ENCODE measurements at regions not wholly inside any gene's neighbourhood (a gene's known extent, or its start where the extent isn't known, plus 50 kb on each side); places are given as distances from the start of the nearest gene placed in this dataset.

DNA sequence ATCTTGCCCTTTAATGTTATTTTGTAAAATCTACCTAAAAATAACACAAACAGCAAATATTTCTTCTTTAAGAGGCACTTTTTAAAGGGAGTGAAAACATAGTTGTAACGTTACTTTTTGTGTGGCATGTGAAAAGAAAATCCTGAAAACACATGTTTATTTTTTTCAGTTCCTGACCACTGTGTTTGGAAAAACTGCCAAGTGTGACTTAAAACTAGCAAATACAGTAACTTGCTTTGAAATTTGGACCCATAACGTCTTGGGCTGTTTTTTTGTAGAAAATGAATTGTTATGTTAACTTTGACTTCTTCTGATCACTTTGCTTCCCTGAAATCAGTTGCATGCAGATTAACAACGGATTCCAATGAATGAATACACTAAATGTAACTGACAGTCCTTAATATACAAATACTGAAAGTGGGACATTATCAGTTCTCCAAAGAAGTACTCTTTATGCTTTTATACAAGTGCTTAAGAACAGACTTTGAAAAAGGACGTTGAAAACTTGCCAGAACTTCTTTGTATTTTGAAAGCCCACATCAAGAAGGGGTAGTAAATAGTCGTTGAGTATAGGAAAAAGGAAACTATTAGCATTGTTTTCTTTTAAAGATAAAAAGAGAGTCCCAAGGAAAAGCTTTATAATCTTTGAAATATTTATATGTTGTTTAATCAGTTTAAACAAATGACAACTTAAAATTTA, 96.1 kb upstream of the ZEB2 start:
- no peak for DNase-seq (ENCODE audit: low spot score)

DNA sequence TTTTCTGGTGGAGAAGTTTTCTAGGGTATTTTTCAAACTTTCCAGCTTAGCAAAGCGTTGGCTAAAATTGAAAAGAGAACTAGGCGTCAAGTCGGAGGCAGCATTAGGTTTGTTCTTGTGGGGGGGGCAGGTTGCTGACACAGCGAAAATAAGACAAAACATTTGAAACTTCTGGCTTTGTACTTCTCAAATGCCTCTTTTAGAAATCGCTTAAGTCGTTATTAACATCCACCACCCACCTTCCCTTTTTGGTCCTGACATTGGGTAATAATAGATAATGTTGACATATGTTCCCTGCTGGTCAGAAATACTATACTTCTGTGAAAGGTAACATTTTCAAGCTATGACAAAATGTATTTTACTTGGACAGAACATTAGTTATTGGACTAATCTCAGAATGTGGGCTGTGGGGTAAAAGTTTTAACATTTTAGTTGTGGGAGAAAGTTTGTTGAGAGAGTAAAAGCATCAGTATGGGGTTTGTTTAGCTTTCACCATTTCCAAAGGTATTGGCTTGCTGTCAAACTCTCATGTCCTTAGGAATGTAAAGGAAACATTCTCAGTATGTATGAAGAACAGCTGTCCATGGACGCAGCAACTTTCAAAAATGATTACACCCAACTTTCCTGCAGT, 88.1 kb upstream of the ZEB2 start:
- DNase-seq (ENCODE audit: low spot score) = no peak

DNA sequence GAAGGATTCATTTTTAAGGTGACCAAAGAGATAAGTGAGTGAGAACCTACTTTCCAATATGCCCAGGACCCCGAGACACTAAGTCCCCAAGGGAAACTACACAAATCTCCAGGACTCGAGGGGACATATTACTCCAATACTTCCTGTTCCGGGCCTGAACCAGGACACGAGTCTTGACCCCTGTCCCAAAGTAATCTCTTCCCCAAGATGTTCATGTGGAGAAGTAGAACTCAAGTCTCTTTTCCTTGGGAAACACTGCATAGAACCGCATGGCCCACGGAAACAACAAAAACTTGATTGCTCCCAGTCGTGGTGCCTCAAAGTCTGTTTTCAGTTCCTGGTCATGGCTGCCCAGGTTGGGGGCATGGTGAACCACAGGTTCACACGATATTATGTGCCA, 87.2 kb upstream of the ZEB2 start:
- DNase-seq (ENCODE audit: low spot score) = no peak

DNA sequence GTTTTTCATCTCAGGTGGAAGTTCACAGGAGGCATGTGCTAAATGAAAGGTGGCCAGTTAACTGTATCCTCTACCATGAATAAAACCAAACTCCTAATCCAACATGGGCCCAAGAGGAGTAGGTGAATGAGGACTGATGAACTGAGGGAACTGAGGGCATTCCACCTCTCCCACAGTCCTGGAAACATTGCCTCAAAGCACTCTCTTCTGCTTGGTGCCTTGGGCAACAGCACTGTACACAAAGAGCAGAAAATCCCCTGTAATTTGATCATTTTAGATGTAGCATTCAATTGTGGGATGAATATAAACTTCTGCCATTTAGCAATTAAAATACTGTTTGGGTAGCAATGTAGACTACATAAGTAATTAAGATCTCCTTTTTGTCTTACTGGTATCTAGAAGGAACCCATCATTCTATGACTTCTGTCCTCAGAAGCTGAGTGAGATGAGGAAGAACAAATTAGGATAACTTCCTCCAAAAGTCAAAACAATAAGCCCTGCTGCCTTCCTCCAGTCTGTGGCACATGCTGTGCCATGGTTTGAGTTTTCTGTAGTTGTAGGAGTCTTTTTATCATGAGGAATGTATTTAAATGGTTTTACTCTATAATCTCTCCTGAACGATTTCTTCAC, 86.7 kb upstream of the ZEB2 start:
- DNase-seq (ENCODE audit: low spot score) = no peak

DNA sequence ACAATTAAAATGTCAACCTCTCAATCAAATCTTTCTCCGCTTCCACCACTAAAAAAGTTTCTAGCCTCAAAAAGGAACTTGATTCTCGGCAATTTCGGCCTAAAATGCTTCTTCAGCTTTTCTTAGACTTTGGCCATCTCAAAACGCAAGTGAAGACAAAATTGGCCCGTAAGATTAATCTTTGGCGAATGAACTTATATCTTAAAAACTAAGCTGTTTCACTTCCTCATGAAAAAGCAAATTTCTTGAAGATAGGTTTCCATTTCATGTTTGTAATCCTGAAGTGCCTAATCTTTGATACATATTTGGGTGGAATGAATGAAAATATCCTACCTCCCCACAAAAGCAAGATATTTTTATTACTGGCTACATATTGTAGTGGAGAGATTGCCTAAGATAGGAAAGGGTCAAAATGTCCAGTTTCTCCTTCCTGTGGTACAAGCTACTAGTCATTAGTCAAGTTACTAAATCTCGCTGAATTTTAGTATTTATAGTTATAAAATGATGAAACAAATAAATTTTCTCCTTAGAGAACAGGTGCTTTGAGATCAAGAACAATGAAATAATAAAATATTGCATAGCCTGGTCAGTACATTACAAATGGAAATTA, 85.4 kb upstream of the ZEB2 start:
- no peak for DNase-seq (ENCODE audit: low spot score)

DNA sequence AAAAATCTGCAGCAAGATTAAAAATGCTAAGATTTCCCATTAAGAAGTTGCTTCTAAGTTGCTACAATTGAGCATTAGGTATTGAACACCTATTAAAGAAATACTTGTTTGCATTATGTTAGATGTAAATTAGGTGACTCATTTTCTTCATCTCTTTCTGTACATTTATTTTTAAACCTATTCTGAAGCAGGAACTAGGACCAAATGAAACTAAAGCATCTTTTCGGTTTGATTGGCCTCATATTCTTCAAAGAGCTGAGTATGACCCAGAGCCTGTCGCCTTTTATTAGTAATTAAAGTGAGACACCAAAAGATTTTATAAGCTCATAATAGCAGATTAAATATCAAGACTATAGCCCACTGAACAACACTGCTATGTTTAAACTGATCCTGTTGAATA, 83.4 kb upstream of the ZEB2 start:
- DNase-seq (ENCODE audit: low spot score) = no peak

DNA sequence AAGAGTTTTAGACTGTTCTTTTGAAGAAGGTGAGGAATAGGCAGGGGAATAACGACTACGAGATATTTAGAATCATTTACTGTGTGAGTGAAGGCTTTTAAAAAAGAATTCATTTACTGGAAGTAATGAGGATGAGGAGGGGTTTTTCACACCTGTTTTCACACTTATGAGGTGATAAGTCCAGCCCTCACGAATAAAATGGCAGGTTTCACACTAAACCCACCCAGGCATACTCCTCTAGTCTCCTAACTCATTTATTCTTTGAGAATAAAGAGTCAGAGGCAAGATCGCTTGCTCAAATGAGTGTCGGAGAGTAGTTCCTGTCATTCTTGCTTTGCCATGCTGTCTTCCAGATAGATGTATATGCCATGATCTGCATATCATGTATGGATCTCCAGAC, 79.0 kb upstream of the ZEB2 start:
- DNase-seq (ENCODE audit: low spot score) = no peak

- DNase-seq (ENCODE audit: low spot score) = no peak
These were observed 78.1 kb upstream of the ZEB2 start for GRCh38 chr2:144597894-144598593.

GRCh38 chr2:144597388-144597787, 77.5 kb upstream of the ZEB2 start:
- no peak for DNase-seq (ENCODE audit: low spot score)

GRCh38 chr2:144596073-144596871, 76.4 kb upstream of the ZEB2 start:
- DNase-seq (ENCODE audit: low spot score) = peak; percentile 85

- no peak for DNase-seq (ENCODE audit: low spot score)
These were observed 75.8 kb upstream of the ZEB2 start for GRCh38 chr2:144595686-144596072.

DNA sequence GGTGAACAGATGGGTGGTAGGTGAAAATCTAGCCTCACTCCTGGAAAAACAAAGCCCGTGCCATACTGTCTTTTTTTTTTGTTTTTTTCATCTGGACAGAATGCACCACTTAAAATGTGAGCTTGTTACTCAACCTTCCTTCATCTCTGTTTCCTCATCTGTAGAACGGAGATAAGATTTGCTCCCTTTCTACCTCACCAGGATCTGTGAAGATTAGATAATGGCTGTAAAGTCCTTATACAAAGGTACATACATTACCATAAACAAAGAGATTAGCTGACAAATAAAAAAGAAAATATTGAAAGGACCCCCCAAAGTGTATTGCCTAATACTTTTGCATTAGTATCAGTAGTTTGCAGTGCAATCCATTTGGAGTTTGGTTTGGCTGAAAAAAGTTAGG, 75.4 kb upstream of the ZEB2 start:
- no peak for DNase-seq (ENCODE audit: low spot score)

- no peak for DNase-seq (ENCODE audit: low spot score)
These were observed 73.9 kb upstream of the ZEB2 start for GRCh38 chr2:144593803-144594202.

DNA sequence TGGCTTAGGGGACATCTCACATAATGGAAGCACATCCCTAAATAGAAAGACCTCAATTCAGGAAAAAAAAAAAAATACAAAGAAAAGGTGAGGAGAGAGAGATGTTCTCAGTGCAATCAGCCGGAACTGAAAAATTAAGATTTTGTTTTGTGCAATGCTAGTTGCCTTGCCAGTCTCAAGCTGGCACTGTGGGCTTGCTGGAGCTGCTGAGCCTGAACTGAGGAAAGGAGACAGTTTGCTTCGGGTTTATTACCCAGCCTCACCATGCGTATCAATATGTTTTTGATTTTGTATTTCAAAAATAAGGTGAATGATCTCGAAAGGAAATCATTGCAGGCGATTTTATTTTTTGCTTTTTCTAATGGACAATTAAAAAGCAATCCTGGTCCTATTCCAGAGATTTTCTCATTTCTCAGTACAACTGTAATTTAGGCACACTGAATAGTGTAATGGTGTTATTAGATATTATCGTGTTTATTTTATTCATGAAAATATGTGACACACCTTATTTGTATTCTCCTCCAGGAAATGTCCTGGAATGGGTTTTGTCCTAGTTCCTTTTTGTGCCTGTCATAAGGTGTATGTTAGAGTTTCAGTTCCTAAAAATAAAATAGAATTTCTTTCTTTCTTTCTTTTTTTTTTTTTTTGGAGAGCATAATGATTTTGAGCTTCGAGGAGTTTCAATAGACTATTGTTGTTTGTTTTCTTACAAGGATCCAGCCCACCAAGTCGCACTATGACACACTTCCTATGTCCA, 72.8 kb upstream of the ZEB2 start:
- DNase-seq (ENCODE audit: low spot score) = no peak

DNA sequence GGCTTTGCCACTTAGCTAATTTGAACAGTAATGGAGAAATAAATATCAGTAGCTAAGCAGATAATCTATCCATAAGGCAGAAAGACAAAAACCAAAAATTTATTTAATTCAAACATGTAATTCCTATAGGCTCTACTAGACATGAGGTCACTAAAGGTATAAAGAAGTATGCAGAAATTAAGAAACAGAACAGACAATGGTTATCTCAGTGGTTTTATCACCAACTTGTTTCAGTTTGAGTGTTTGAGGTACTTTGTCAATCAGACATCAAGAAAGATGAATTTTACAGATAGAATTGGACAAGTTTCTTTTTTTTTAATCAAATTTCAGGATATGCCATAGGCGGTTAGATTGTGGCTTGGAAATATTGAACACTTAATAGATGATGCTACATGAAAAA, 67.4 kb upstream of the ZEB2 start:
- DNase-seq (ENCODE audit: low spot score) = no peak

GRCh38 chr2:144586476-144586875, 66.6 kb upstream of the ZEB2 start:
- DNase-seq (ENCODE audit: low spot score) = no peak

DNA sequence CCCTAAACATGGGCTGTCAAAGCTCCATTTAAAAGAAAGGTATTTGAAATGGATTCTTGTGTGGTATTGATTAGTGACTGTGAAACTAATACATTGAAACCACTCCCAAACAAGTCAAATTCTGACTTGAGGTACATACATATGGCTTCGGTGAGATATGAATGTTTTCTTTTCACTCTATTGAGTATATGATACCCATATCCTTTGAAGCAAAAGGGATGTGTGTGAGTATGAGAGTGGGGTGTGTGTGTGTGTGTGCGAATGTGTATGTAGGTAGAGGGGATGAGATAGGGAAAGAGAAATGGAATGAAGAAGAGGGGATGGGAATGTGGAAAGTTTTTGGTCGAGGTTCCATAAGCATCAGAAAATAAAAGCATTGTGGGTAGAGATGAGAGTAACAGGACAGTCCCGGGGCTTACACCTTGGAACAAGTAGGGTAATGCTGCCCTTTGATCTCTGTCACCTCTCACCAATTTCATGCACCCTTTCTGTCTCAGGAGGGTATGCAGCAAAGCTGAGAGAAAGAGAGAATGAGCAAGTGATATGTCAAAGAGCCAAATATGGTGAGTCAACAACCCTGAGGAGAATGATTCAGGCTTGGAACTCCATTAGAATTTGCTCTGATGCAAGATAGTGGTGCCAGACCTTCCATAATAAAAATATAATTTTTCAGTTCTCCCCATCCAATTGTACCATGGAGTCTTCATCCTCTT, 64.0 kb upstream of the ZEB2 start:
- no peak for DNase-seq (ENCODE audit: low spot score)

DNA sequence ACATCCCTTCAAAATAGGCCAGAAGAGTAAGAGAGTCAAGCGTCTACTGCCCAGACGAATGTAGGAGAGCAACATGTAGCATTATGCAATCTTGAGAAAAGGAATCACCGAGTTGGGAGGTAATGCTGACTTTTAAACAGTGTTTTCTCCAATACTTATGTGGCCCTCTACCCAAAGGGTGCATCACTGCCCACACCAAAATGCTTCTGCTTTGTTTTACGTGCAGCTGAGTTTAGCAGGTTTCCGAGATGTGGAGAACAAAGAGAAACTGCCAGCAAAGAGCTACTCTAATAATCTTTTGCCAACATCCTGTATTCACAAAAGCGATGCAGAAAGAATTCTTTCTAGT, 63.4 kb upstream of the ZEB2 start:
- DNase-seq (ENCODE audit: low spot score) = no peak

GRCh38 chr2:144582651-144583380, 62.9 kb upstream of the ZEB2 start:
- DNase-seq (ENCODE audit: low spot score) = no peak

All from kidney capillary endothelial cell (primary cell).